Ascending aorta (tissue), 2 donors: ENCODE measurements at regions not wholly inside any gene's neighbourhood (a gene's known extent, or its start where the extent isn't known, plus 50 kb on each side); places are given as distances from the start of the nearest gene placed in this dataset.
"Not testable (repeated sequence)": the region's sequence is repeated elsewhere in the genome, so short reads cannot be mapped to it uniquely, and the experiment has no call there.

Experiments used
- DNase-seq, 2 donors: peaks; one replicate each; pipeline ENCODE4 v3.0.0-alpha.2; 2019; ENCODE audit warnings: low spot score in 2 of 2
- H3K27ac ChIP-seq, 2 donors: fragments of 200-600 bp; sonication (generic); one replicate each; pipeline ENCODE4 v1.5.1; 2016 to 2017; ENCODE audit warnings: mild to moderate bottlenecking in 1 of 2
- H3K27me3 ChIP-seq: fragments of 200-600 bp; sonication (generic); one replicate; pipeline ENCODE4 v1.5.1; 2017
- H3K36me3 ChIP-seq, 2 donors: fragments of 200-600 bp; sonication (generic); one replicate each; pipeline ENCODE4 v1.5.1; 2016
- H3K4me1 ChIP-seq, 2 donors: fragments of 200-600 bp; sonication (generic); one replicate each; pipeline ENCODE4 v1.5.1; 2016 to 2017; ENCODE audit warnings: mild to moderate bottlenecking in 1 of 2
- H3K4me3 ChIP-seq, 2 donors: fragments of 200-600 bp; sonication (generic); one replicate each; pipeline ENCODE4 v1.5.1; 2016 to 2017; ENCODE audit warnings: mild to moderate bottlenecking in 1 of 2
- H3K9me3 ChIP-seq, 2 donors: fragments of 200-600 bp; sonication (generic); one replicate each; pipeline ENCODE4 v1.5.1; 2016
- intact Hi-C: fragments of 100-400 bp; cut with DNase I; formaldehyde crosslinking; loops from one replicate; pipeline ENCODE4 v1.15.1; 2023
- TF ChIP-seq, protein P1 (sequence below), 3 experiments: fragments of 200-600 bp in 2 of 3; fragments of 450-650 bp in 1 of 3; sonication (generic) in 2 of 3; IDR thresholded peaks; one replicate each; pipeline ENCODE4 v1.5.1; 2016 to 2019; ENCODE audit warnings: antibody characterized with exemption in 3 of 3, mild to moderate bottlenecking in 1 of 3, moderate library complexity in 1 of 3

DNA sequence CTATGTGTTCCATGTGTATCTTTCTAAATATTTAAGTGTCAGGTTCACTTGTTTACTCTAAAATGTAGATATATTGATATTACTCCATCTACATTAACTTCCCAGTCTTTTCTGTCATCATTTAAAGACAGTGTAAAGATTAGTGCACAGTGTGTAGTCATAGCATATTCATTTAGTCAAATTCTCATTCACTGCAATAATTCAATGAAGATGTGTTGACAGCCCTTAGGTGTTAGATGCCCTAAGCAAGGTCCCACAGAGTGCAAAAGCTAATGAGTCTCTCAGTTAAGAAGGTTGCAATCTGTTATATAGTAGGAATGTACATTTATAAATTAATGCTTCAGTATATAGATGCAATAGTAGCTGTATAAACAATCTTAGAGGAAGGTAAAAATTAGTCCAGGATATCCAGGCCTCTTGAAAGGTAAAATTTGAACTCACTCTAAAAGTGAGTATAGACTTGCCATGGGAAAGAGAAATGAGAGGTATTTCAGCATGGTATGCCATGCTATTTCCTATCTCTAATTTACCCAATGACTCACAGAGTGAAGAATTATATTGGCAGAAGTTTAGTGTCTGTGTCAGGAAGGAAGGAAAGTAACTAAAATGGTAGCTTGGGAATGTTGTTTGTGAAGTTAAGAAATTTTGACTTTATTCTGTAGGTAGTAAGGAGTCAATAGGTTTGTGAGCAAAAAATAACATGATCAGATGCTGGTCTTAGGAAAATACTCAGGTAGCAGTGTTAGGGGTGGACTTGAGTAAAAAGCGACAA is 969.9 kb upstream of the CITED2 start:
- Histone ChIP-seq H3K36me3 (no peaks in the 10 kb centered on the region), H3K27ac (no peak overlapping the region), H3K9me3 (no peaks in the 10 kb centered on the region), H3K4me1 (peaks cover 0 to 5% of the 10 kb centered on the region in 2 donors), H3K4me3 (no peak overlapping the region), H3K27me3 (no peaks in the 10 kb centered on the region)
- intact Hi-C loops, result no loop called here
- DNase-seq, result no peak
- TF ChIP-seq, protein P1, sequence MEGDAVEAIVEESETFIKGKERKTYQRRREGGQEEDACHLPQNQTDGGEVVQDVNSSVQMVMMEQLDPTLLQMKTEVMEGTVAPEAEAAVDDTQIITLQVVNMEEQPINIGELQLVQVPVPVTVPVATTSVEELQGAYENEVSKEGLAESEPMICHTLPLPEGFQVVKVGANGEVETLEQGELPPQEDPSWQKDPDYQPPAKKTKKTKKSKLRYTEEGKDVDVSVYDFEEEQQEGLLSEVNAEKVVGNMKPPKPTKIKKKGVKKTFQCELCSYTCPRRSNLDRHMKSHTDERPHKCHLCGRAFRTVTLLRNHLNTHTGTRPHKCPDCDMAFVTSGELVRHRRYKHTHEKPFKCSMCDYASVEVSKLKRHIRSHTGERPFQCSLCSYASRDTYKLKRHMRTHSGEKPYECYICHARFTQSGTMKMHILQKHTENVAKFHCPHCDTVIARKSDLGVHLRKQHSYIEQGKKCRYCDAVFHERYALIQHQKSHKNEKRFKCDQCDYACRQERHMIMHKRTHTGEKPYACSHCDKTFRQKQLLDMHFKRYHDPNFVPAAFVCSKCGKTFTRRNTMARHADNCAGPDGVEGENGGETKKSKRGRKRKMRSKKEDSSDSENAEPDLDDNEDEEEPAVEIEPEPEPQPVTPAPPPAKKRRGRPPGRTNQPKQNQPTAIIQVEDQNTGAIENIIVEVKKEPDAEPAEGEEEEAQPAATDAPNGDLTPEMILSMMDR (IDR thresholded peaks at IDR 0.05), result no peak

DNA sequence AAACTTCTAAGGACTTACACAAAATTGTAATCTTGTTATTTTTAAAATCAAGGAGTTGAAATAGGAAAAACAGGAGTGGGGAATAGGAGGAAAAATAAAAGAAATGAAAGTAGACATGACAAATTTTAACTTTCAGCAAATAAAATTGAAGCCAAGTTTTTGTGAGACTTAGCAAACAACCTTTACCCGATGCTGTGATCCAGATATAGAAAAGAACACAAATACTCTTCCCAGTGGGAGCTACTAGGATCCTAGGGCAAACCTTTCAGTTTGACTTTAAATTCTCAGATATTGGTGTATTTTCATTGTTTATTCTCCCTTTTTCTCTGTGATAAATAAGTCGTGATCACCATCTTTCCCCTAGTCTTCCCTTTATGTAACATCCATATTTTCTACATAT is 968.7 kb upstream of the CITED2 start:
- Histone ChIP-seq H3K27me3 (no peaks in the 10 kb centered on the region), H3K9me3 (no peaks in the 10 kb centered on the region), H3K4me3 (no peak overlapping the region), H3K4me1 (peaks cover 0 to 5% of the 10 kb centered on the region in 2 donors), H3K27ac (no peak overlapping the region), H3K36me3 (no peaks in the 10 kb centered on the region)
- DNase-seq, result no peak
- intact Hi-C loops, result no loop called here
- TF ChIP-seq, protein P1 (IDR thresholded peaks at IDR 0.05), result no peak

DNA sequence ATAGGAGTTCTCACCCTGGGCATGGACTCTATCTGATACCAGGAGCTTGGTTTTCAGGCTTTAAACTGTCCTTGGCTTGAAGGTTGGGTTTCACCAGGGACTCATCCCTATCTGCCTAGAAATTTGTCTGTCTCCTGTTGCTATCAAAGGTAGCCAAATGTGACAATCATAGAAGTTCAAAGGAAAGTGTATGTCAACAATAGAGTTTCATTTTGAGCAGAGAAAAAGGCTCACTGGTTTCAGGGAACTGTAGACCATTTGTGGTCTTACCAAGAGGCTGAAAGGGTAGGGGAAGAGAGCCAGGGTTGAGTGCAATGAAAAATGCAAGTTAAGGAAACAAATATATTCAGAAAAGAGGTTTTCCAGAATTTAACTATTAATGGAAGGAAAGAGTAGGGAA is 966.8 kb upstream of the CITED2 start:
- Histone ChIP-seq H3K4me1 (peaks cover 0 to 5% of the 10 kb centered on the region in 2 donors), H3K9me3 (no peaks in the 10 kb centered on the region), H3K36me3 (no peaks in the 10 kb centered on the region), H3K27me3 (no peaks in the 10 kb centered on the region), H3K4me3 (no peak overlapping the region), H3K27ac (no peak overlapping the region)
- TF ChIP-seq, protein P1 (IDR thresholded peaks at IDR 0.05), result no peak
- no peak for DNase-seq
- intact Hi-C loops, result no loop called here

DNA sequence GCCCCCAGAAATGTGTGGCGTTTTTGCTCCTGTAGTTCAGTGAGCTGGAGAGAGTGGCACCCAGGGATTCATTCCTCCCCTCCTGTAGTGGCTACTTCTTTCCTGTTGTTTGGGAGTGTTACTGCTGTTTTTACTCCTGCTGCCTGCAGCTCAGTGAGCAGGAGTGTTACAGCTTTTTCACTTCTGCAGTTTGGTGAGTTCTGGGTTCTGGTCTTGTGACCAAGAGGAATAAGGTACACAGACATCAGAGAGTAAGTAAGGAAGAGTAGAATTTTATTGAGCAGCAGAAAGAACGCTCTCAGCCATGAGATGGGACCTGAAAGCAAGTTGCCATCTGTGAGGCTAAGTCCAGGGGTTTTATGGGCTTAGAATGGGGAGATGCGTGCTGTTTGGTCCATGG is 966.3 kb upstream of the CITED2 start:
- Histone ChIP-seq H3K27me3 (no peaks in the 10 kb centered on the region), H3K4me1 (peaks cover 0 to 2% of the 10 kb centered on the region in 2 donors), H3K27ac (no peak overlapping the region), H3K36me3 (no peaks in the 10 kb centered on the region), H3K4me3 (no peak overlapping the region), H3K9me3 (no peaks in the 10 kb centered on the region)
- TF ChIP-seq, protein P1 (IDR thresholded peaks at IDR 0.05), result no peak
- DNase-seq, result no peak
- intact Hi-C loops, result no loop called here

DNA sequence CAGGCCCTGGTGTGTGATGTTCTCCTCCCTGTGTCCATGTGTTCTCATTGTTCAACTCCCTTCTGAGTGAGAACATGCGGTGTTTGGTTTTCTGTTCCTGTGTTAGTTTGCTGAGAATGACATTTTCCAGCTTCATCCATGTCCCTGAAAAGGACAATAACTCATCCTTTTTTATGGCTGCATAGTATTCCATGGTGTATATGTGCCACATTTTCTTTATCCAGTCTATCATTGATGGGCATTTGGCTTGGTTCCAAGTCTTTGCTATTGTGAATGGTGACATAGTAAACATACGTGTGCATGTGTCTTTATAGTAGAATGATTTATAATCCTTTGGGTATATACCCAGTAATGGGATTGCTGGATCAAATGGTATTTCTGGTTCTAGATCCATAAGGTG is 964.6 kb upstream of the CITED2 start:
- H3K4me3 ChIP-seq, H3K27ac ChIP-seq, DNase-seq, H3K27me3 ChIP-seq, H3K4me1 ChIP-seq, H3K36me3 ChIP-seq, intact Hi-C loops, H3K9me3 ChIP-seq: not testable (repeated sequence)

DNA sequence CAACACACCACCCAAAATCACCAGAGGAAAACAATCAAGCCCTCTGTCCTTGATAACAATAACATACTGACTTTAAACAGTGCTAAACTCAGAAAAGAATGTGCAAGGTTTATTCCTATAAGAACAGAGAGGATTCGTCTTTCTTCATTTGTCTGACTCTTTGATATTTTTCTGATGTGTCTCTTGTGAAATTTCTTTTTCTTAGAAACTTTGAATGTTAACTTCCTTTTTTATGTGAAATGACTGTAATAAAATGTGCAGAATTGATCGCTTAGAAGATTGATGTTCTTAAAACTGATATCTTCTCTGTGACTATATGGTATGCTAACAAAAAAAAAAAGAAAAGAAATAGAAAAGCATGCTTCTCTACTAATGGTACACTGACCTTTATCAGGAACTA is 947.4 kb upstream of the CITED2 start:
- intact Hi-C loops, result no loop called here
- H3K4me3 ChIP-seq, result no peak overlapping the region
- H3K36me3 ChIP-seq, result no peaks in the 10 kb centered on the region
- H3K9me3 ChIP-seq, result no peaks in the 10 kb centered on the region
- TF ChIP-seq, protein P1 (IDR thresholded peaks at IDR 0.05), result no peak
- H3K27ac ChIP-seq, result no peak overlapping the region
- no peaks in the 10 kb centered on the region for H3K27me3 ChIP-seq
- H3K4me1 ChIP-seq, result peaks cover 0 to 14% of the 10 kb centered on the region in 2 donors
- DNase-seq, result no peak
